ENCODE measurements at regions not wholly inside any gene's neighbourhood (a gene's known extent, or its start where the extent isn't known, plus 50 kb on each side); places are given as distances from the start of the nearest gene placed in this dataset.
"Not testable (repeated sequence)": the region's sequence is repeated elsewhere in the genome, so short reads cannot be mapped to it uniquely, and the experiment has no call there.

DNA sequence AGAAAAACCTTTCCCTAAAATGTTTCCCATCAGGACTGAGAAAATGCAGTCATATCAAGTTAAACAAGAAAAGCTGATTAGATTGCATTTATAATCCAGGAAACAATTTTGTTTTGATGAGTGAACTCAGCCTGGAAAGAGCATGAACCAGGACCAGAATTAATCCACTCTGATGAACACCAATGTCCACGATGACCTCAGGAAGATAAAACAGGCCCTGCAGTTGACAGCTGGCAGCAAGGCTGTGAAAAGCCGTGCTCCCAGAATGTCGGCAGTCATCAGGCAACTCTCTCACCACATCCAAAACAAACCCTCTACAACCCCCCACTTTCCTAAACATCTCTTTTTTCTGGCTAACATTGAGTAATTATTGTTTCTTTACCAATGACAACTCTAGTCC, 74.0 kb upstream of the PROKR2 start:
- TF ChIP-seq, protein P1, sequence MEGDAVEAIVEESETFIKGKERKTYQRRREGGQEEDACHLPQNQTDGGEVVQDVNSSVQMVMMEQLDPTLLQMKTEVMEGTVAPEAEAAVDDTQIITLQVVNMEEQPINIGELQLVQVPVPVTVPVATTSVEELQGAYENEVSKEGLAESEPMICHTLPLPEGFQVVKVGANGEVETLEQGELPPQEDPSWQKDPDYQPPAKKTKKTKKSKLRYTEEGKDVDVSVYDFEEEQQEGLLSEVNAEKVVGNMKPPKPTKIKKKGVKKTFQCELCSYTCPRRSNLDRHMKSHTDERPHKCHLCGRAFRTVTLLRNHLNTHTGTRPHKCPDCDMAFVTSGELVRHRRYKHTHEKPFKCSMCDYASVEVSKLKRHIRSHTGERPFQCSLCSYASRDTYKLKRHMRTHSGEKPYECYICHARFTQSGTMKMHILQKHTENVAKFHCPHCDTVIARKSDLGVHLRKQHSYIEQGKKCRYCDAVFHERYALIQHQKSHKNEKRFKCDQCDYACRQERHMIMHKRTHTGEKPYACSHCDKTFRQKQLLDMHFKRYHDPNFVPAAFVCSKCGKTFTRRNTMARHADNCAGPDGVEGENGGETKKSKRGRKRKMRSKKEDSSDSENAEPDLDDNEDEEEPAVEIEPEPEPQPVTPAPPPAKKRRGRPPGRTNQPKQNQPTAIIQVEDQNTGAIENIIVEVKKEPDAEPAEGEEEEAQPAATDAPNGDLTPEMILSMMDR (IDR thresholded peaks at IDR 0.05; ENCODE audit: insufficient read depth, low read depth, low read length) = no peak
- DNase-seq (ENCODE audit: low read depth) = no peak
- no peak overlapping the region for H3K4me3 ChIP-seq (ENCODE audit: low read depth, low read length)

DNA sequence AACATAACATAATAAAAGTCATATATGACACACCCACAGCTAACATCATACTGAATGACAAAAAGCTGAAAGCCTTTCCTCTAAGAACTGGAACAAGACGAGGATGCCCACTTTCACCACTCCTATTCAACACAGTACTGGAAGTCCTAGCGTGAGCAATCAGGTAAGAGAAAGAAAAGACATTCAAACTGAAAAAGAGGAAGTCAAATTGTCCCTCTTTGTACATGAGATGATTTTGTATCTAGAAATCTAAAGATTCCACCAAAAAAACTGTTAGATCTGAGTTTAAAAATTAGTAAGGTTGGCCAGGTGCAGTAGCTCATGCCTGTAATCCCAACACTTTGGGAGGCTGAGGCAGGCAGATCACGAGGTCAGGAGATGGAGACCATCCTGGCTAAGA, 70.1 kb upstream of the PROKR2 start:
- not testable (repeated sequence) for DNase-seq (ENCODE audit: low read depth)

DNA sequence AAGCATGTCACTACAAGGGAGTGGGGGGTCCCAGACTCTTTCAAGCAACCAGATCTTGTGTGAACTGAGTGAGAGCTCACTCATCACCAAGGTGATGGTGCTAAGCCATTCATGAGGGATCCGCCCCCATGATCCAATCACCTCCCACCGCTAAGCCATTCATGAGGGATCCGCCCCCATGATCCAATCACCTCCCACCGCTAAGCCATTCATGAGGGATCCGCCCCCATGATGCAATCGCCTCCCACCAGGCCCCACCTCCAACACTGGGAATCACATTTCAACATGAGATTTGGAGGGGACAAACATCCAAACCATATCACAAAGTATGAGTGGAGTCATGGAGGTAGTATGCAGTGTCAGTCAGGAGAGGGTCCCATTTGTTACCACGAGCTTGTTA, 64.8 kb upstream of the PROKR2 start:
- not testable (repeated sequence) for H3K4me3 ChIP-seq (ENCODE audit: low read depth, low read length); DNase-seq (ENCODE audit: low read depth)

More for the DNA sequence above, 70.1 kb upstream of the PROKR2 start:
- H3K4me3 ChIP-seq (ENCODE audit: low read depth, low read length) = not testable (repeated sequence)

DNA sequence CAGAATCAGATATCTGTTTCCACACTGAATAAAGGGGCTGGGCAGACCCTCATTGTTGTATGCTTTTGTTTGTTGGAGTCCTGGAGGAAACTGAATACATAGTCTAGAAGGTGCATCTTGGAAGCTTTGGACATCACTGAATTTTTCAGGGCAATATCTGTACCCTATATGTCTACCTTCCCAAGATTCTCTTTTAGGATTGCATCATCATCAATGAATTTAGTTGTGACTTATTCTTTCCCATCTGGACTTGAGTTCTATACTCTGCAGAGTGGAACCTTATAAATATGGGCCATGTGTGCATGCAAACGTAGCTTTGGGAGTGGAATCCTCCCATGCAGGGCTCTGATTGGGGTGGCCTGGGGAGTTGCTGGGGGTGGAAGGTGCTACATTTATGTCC, 60.7 kb upstream of the PROKR2 start:
- TF ChIP-seq, protein P1 (IDR thresholded peaks at IDR 0.05; ENCODE audit: insufficient read depth, low read depth, low read length) = no peak
- DNase-seq (ENCODE audit: low read depth) = no peak
- H3K4me3 ChIP-seq (ENCODE audit: low read depth, low read length) = no peak overlapping the region

DNA sequence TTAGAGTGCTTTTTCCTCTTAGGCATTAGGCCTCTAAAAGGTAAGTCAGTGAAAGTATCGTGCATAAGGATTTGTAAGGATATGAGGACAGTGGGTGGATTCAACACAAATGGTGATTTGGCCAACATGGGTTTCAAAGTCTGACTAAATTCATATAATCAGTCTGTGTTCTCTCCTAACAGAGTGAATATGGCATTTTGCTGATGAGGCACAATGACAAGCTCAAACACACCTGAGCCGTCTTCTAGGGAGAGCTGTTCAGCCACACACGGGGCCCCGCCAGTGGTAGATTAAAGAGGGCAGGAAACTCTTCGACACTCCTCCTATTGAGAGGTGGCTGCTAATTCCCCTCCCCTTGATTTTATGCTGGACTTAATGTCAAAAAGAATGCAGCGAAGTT, 59.5 kb upstream of the PROKR2 start:
- no peak for DNase-seq (ENCODE audit: low read depth)

DNA sequence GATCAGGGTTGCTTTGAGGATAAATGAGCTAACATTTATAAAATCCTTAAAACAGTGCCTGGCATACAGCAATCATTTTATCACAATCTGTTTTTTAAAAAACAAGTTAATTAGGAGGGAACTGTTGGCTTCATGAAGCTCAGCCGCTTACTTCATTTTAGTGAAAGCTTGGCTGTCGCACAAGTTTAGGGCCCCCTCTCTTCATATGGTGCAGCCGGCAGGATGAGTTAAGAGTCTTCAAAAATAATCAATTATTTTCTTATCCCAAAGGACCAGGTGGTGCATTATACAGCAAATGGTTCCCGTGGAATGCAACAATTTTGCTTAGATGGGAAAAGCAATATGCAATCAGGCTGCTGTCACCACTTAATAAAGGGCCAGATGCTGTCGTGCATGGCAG, 57.4 kb upstream of the PROKR2 start:
- no peak for DNase-seq (ENCODE audit: low read depth)
- no peak overlapping the region for H3K4me3 ChIP-seq (ENCODE audit: low read depth, low read length)
- TF ChIP-seq, protein P1 (IDR thresholded peaks at IDR 0.05; ENCODE audit: insufficient read depth, low read depth, low read length) = no peak

More for the DNA sequence above, 59.5 kb upstream of the PROKR2 start:
- no peak overlapping the region for H3K4me3 ChIP-seq (ENCODE audit: low read depth, low read length)
- TF ChIP-seq, protein P1 (IDR thresholded peaks at IDR 0.05; ENCODE audit: insufficient read depth, low read depth, low read length) = no peak

DNA sequence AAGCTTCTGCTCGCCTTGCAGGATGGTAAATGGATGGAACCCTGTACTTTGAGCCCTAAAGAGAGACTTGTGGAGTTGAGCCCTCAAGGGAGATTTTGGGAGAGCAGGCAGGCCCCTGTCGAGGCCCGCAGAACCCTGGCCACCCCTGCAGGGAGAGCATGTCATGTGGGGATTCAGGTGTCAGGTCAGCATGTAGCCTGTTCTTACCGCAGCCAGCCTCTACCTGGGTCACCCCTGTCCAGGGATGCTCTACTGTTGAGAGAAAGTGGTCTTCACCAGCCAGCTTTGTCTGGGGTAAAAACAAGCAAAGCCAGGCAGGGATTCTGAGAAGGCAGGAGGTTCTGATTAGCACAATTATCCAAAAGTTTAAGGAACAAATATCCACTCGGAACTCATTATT, 55.6 kb upstream of the PROKR2 start:
- TF ChIP-seq, protein P1 (IDR thresholded peaks at IDR 0.05; ENCODE audit: insufficient read depth, low read depth, low read length) = no peak
- DNase-seq (ENCODE audit: low read depth) = no peak
- no peak overlapping the region for H3K4me3 ChIP-seq (ENCODE audit: low read depth, low read length)

DNA sequence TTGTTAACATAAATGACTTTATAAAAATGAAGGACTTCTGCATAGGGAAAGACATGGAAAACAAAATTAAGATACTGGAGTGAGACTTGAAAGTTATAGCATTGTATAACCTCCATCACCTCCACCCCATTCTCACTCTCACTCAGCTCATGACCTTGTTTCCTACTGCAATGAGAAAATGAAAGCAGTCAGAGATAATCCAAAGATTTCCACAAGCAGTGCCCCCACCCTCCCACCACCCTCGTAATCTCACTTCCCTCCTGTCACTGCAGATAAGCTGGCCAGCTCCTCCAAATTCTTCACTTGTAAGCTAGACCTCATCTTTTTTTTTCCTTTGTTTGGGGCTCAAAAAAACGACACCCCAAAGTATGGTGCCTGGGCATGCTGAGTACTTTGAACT, 52.9 kb upstream of the PROKR2 start:
- DNase-seq (ENCODE audit: low read depth) = no peak
- H3K4me3 ChIP-seq (ENCODE audit: low read depth, low read length) = no peak overlapping the region
- TF ChIP-seq, protein P1 (IDR thresholded peaks at IDR 0.05; ENCODE audit: insufficient read depth, low read depth, low read length) = no peak

Data from fibroblast of villous mesenchyme (primary cell).